PC-9 (cell line): ENCODE measurements at regions not wholly inside any gene's neighbourhood (a gene's known extent, or its start where the extent isn't known, plus 50 kb on each side); places are given as distances from the start of the nearest gene placed in this dataset.

Source experiments
- BruUV-seq: library from RNA; stranded (reverse); fragments of 400-500 nt; replicated peaks from 2 replicates; lab custom pipeline; 2021; lab: Mats Ljungman, UMichigan
- CTCF ChIA-PET: fragments of 300-600 bp; sonication (Branson Sonifier 250); formaldehyde crosslinking; loops from one replicate; lab custom pipeline; 2022; ENCODE audit warnings: antibody characterized with exemption; lab: Charles Lee
- POLR2A ChIA-PET: fragments of 300-600 bp; sonication (Branson Sonifier 250); formaldehyde crosslinking; loops from one replicate; lab custom pipeline; 2022; ENCODE audit warnings: antibody characterized with exemption; ENCODE audit not compliant: unreplicated experiment; lab: Charles Lee
- DNase-seq, 2 experiments: peaks; one replicate each; pipeline versions ENCODE4 v3.0.0 to v3.0.0-alpha.2; 2015 to 2022; ENCODE audit warnings: mixed read lengths in 1 of 2
- H2AFZ ChIP-seq: fragments of 200-600 bp; sonication (generic); 2 replicates; pipeline ENCODE4 v1.8.1; 2017; ENCODE audit warnings: antibody characterized with exemption
- H3F3A ChIP-seq: fragments of 200-600 bp; sonication (generic); 2 replicates; pipeline ENCODE4 v1.8.1; 2017; ENCODE audit warnings: antibody characterized with exemption, mild to moderate bottlenecking, low read depth; ENCODE audit not compliant: insufficient read depth
- H3K27ac ChIP-seq: fragments of 200-600 bp; sonication (generic); 2 replicates; pipeline ENCODE4 v1.6.1; 2016; ENCODE audit warnings: mixed run types
- H3K27me3 ChIP-seq: fragments of 200-600 bp; sonication (generic); 2 replicates; pipeline ENCODE4 v1.6.1; 2016; ENCODE audit warnings: low read depth, mixed run types; ENCODE audit not compliant: insufficient read depth
- H3K36me3 ChIP-seq: fragments of 200-600 bp; sonication (generic); 2 replicates; pipeline ENCODE4 v1.6.1; 2016; ENCODE audit warnings: low read depth, mixed run types
- H3K4me1 ChIP-seq: fragments of 200-600 bp; sonication (generic); replicated peaks from 2 replicates; pipeline ENCODE4 v1.6.1; 2016; ENCODE audit warnings: mixed run types; ENCODE audit not compliant: insufficient read depth
- H3K4me2 ChIP-seq: fragments of 200-600 bp; sonication (generic); 2 replicates; pipeline ENCODE4 v1.6.1; 2017; ENCODE audit warnings: mixed run types
- H3K4me3 ChIP-seq: fragments of 200-600 bp; sonication (generic); 2 replicates; pipeline ENCODE4 v1.6.1; 2016; ENCODE audit warnings: mixed run types
- H3K79me2 ChIP-seq: fragments of 200-600 bp; sonication (generic); 2 replicates; pipeline ENCODE4 v1.6.1; 2017; ENCODE audit warnings: low read depth, mixed run types
- H3K9me2 ChIP-seq: fragments of 200-600 bp; sonication (generic); 2 replicates; pipeline ENCODE4 v1.8.1; 2017; ENCODE audit warnings: mild to moderate bottlenecking; ENCODE audit not compliant: insufficient read depth
- H3K9me3 ChIP-seq: fragments of 200-600 bp; sonication (generic); 2 replicates; pipeline ENCODE4 v1.8.1; 2016; ENCODE audit warnings: low read depth; ENCODE audit not compliant: insufficient read depth
- H4K20me1 ChIP-seq: fragments of 200-600 bp; sonication (generic); 2 replicates; pipeline ENCODE4 v1.8.1; 2017; ENCODE audit not compliant: insufficient read depth
- EZH2 ChIP-seq: fragments of 200-600 bp; sonication (generic); IDR thresholded peaks from 2 replicates; pipeline ENCODE4 v1.8.0; 2017; ENCODE audit warnings: antibody characterized with exemption, low read depth
- intact Hi-C: fragments of 100-400 bp; cut with micrococcal nuclease; formaldehyde crosslinking; loops from one replicate; pipeline ENCODE4 v1.10.0; 2022; ENCODE audit not compliant: unreplicated experiment
- TF ChIP-seq, protein P1 (sequence below): fragments of 200-600 bp; sonication (generic); conservative IDR thresholded peaks from 2 replicates; pipeline ENCODE4 v1.6.1; 2017; ENCODE audit warnings: mixed run types, antibody characterized with exemption, mild to moderate bottlenecking, moderate library complexity

DNA sequence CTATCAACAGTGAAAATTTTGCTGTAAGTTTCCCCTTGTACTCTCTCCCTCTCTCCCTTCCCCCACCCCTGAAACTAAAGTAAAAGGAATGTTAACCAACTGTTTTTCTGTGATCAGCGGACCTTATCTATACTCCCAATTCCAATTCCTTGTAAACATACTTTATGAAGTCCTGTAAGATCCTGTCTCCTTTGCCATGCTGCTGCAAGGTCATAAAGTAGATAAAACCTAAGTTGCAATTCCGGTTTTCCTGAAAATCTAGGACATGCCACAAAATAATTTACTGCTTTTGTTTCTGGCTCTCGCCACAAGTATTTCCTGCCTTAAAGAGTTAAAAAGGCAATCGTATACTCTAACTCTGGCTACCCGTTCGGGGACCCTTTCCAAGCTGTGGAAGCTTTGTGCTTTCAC is 1469.0 kb downstream of the LRRC4C start:
- CTCF ChIA-PET = no interaction called here
- BruUV-seq = no TSS peak
- no peak overlapping the region for H2AFZ ChIP-seq

DNA sequence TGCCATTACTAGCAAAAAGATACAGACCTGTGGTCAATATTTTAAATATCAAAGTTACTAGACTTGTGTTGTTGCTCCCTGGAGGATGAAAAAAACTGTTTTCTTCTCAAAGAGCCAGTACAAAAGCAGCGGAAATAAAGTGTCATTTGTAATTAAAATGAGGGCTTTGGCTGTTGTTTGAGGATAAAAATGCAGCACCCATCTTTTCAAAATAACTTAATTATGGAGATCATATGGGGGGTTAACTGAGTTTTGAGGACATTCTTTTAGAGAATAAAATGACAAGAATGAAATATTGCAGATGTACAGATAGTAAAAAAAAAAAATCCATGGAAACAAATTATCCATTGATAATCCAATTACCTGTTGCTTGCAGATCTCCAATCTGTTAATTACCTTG is 1484.4 kb downstream of the LRRC4C start:
- H3K4me2 ChIP-seq = no peak overlapping the region
- H3K4me3 ChIP-seq = no peak overlapping the region
- no peak for TF ChIP-seq EZH2
- TF ChIP-seq, protein P1, sequence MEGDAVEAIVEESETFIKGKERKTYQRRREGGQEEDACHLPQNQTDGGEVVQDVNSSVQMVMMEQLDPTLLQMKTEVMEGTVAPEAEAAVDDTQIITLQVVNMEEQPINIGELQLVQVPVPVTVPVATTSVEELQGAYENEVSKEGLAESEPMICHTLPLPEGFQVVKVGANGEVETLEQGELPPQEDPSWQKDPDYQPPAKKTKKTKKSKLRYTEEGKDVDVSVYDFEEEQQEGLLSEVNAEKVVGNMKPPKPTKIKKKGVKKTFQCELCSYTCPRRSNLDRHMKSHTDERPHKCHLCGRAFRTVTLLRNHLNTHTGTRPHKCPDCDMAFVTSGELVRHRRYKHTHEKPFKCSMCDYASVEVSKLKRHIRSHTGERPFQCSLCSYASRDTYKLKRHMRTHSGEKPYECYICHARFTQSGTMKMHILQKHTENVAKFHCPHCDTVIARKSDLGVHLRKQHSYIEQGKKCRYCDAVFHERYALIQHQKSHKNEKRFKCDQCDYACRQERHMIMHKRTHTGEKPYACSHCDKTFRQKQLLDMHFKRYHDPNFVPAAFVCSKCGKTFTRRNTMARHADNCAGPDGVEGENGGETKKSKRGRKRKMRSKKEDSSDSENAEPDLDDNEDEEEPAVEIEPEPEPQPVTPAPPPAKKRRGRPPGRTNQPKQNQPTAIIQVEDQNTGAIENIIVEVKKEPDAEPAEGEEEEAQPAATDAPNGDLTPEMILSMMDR = no peak
- ChIA-PET POLR2A (no interaction called here), CTCF (no interaction called here)
- H3K27ac ChIP-seq = no peak overlapping the region
- no peak for DNase-seq
- H3K36me3 ChIP-seq = no peaks in the 10 kb centered on the region
- H4K20me1 ChIP-seq = no peaks in the 10 kb centered on the region
- H3K4me1 ChIP-seq = no peaks in the 10 kb centered on the region
- H3F3A ChIP-seq = no peaks in the 10 kb centered on the region
- H2AFZ ChIP-seq = no peak overlapping the region
- H3K27me3 ChIP-seq = peaks cover 9% of the 10 kb centered on the region; the same call in 1 of the 2 replicates
- no peaks in the 10 kb centered on the region for H3K79me2 ChIP-seq
- no peaks in the 10 kb centered on the region; the same call in 1 of the 2 replicates for H3K9me3 ChIP-seq
- BruUV-seq = no TSS peak
- intact Hi-C loops = no loop called here
- no peaks in the 10 kb centered on the region for H3K9me2 ChIP-seq

More for the DNA sequence above, 1469.0 kb downstream of the LRRC4C start:
- Histone ChIP-seq H3K4me2 (no peak overlapping the region), H3K79me2 (no peaks in the 10 kb centered on the region), H3K9me3 (no peaks in the 10 kb centered on the region), H3K27ac (no peak overlapping the region), H3K27me3 (no peaks in the 10 kb centered on the region), H3F3A (no peaks in the 10 kb centered on the region), H3K36me3 (no peaks in the 10 kb centered on the region), H3K4me3 (no peak overlapping the region), H3K9me2 (no peaks in the 10 kb centered on the region), H4K20me1 (no peaks in the 10 kb centered on the region), H3K4me1 (no peaks in the 10 kb centered on the region)
- POLR2A ChIA-PET = no interaction called here
- no peak for DNase-seq
- TF ChIP-seq, protein P1 = no peak
- intact Hi-C loops = no loop called here

DNA sequence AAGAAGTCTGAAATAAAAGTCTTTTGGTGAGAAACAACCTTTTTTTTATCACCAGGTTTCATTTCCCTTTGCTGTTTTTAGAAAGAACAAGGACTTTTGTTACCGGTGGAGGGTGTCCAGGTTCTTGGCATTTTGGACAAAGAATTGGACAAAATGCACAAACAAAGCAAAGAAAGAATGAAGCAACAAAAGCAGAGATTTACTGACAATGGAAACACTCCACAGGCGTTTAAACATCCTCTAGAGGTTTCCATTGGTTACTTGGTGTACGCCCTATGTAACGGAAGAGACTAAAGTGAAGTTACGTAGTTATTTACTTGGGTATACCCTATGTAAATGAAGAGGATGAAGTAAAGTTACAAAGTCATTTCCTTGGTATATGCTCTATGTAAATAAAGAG is 1487.0 kb downstream of the LRRC4C start:
- Histone ChIP-seq H3K9me2 (no peaks in the 10 kb centered on the region), H4K20me1 (no peaks in the 10 kb centered on the region), H3K4me1 (no peaks in the 10 kb centered on the region), H3K79me2 (no peaks in the 10 kb centered on the region), H3K27ac (no peak overlapping the region), H3K4me3 (no peak overlapping the region), H3K9me3 (no peaks in the 10 kb centered on the region; the same call in 1 of the 2 replicates), H2AFZ (no peak overlapping the region), H3F3A (no peaks in the 10 kb centered on the region), H3K27me3 (peaks cover 22% of the 10 kb centered on the region), H3K4me2 (no peak overlapping the region), H3K36me3 (no peaks in the 10 kb centered on the region)
- DNase-seq = no peak
- CTCF ChIA-PET = no interaction called here
- no TSS peak for BruUV-seq
- TF ChIP-seq, protein P1 = no peak
- TF ChIP-seq EZH2 = no peak
- POLR2A ChIA-PET = no interaction called here
- intact Hi-C loops = no loop called here
